ENCODE measurements at regions not wholly inside any gene's neighbourhood (a gene's known extent, or its start where the extent isn't known, plus 50 kb on each side); places are given as distances from the start of the nearest gene placed in this dataset.

GRCh38 chr9:115615821-115616665 lies 498.1 kb upstream of the TNC start:
- H3K36me3 Mint-ChIP-seq, result no peaks in the 10 kb centered on the region
- H3K9me3 Mint-ChIP-seq, result peaks cover 2 to 20% (median 6%) of the 10 kb centered on the region in 7 donors
- H3K4me1 Mint-ChIP-seq, result no peaks in the 10 kb centered on the region
- no peak for DNase-seq
- ATAC-seq (ENCODE audit: low read depth in 2 of 2), result no peak
- no peak overlapping the region for H3K27ac Mint-ChIP-seq
- no peak overlapping the region for H3K4me3 Mint-ChIP-seq
- no peaks in the 10 kb centered on the region for H3K27me3 Mint-ChIP-seq

- Mint-ChIP-seq H3K9me3 (peaks cover 5 to 27% (median 7%) of the 10 kb centered on the region in 7 donors), H3K4me3 (no peak overlapping the region), H3K27ac (no peak overlapping the region), H3K36me3 (no peaks in the 10 kb centered on the region), H3K4me1 (no peaks in the 10 kb centered on the region), H3K27me3 (no peaks in the 10 kb centered on the region)
- no peak for DNase-seq
- ATAC-seq (ENCODE audit: low read depth in 2 of 2), result no peak
Measured at GRCh38 chr9:115616666-115617239, 498.8 kb upstream of the TNC start.

- no peak for ATAC-seq (ENCODE audit: low read depth in 2 of 2)
- Mint-ChIP-seq H3K4me3 (no peak overlapping the region), H3K27ac (no peak overlapping the region), H3K27me3 (peaks cover 0 to 7% (median 4%) of the 10 kb centered on the region in 3 donors), H3K36me3 (no peaks in the 10 kb centered on the region), H3K4me1 (no peaks in the 10 kb centered on the region), H3K9me3 (peaks cover 5 to 22% (median 10%) of the 10 kb centered on the region in 7 donors)
- DNase-seq, result no peak
Measured at GRCh38 chr9:115625251-115625650, 507.3 kb upstream of the TNC start.

- DNase-seq (no peak), ATAC-seq (ENCODE audit: low read depth in 2 of 2) (no peak)
- Mint-ChIP-seq H3K27ac (no peak overlapping the region), H3K4me1 (no peaks in the 10 kb centered on the region), H3K4me3 (no peak overlapping the region), H3K36me3 (no peaks in the 10 kb centered on the region), H3K27me3 (peaks cover 0 to 8% (median 4%) of the 10 kb centered on the region in 3 donors), H3K9me3 (peaks cover 2 to 15% (median 9%) of the 10 kb centered on the region in 7 donors)
Measured at GRCh38 chr9:115625954-115626353, 508.0 kb upstream of the TNC start.

GRCh38 chr9:115627511-115627910 lies 509.6 kb upstream of the TNC start:
- Mint-ChIP-seq H3K36me3 (no peaks in the 10 kb centered on the region), H3K9me3 (peaks cover 0 to 4% (median 0%) of the 10 kb centered on the region in 7 donors), H3K4me3 (no peak overlapping the region), H3K27me3 (peaks cover 0 to 11% (median 4%) of the 10 kb centered on the region in 3 donors), H3K4me1 (no peaks in the 10 kb centered on the region), H3K27ac (no peak overlapping the region)
- no peak for ATAC-seq (ENCODE audit: low read depth in 2 of 2)
- DNase-seq, result no peak

- H3K27ac Mint-ChIP-seq, result no peak overlapping the region
- no peaks in the 10 kb centered on the region for H3K4me1 Mint-ChIP-seq
- H3K36me3 Mint-ChIP-seq, result no peaks in the 10 kb centered on the region
- no peak for ATAC-seq (ENCODE audit: low read depth in 2 of 2)
- H3K27me3 Mint-ChIP-seq, result peaks cover 0 to 13% (median 4%) of the 10 kb centered on the region in 3 donors
- DNase-seq, result no peak
- no peak overlapping the region for H3K4me3 Mint-ChIP-seq
- peaks cover 0 to 6% (median 0%) of the 10 kb centered on the region in 7 donors for H3K9me3 Mint-ChIP-seq
Measured at GRCh38 chr9:115628426-115628825, 510.5 kb upstream of the TNC start.

GRCh38 chr9:115629879-115630840 lies 512.2 kb upstream of the TNC start:
- ATAC-seq (ENCODE audit: low read depth in 2 of 2), result no peak
- H3K27ac Mint-ChIP-seq, result peak overlapping the region in 1 of 6 donors; percentile 6
- no peaks in the 10 kb centered on the region for H3K36me3 Mint-ChIP-seq
- no peak for DNase-seq
- H3K4me3 Mint-ChIP-seq, result no peak overlapping the region
- H3K27me3 Mint-ChIP-seq, result peaks cover 0 to 13% (median 4%) of the 10 kb centered on the region in 3 donors
- no peaks in the 10 kb centered on the region for H3K4me1 Mint-ChIP-seq
- H3K9me3 Mint-ChIP-seq, result peaks cover 0 to 6% (median 0%) of the 10 kb centered on the region in 7 donors

- DNase-seq (no peak), ATAC-seq (ENCODE audit: low read depth in 2 of 2) (no peak)
- no peak overlapping the region for H3K27ac Mint-ChIP-seq
- peaks cover 0 to 4% (median 0%) of the 10 kb centered on the region in 7 donors for H3K9me3 Mint-ChIP-seq
- no peaks in the 10 kb centered on the region for H3K4me1 Mint-ChIP-seq
- H3K4me3 Mint-ChIP-seq, result no peak overlapping the region
- peaks cover 0 to 13% (median 0%) of the 10 kb centered on the region in 3 donors for H3K27me3 Mint-ChIP-seq
- H3K36me3 Mint-ChIP-seq, result no peaks in the 10 kb centered on the region
Measured at GRCh38 chr9:115632391-115632790, 514.4 kb upstream of the TNC start.

GRCh38 chr9:115633104-115633503 lies 515.1 kb upstream of the TNC start:
- H3K27me3 Mint-ChIP-seq, result peaks cover 0 to 13% (median 0%) of the 10 kb centered on the region in 3 donors

GRCh38 chr9:115635680-115636383 lies 517.8 kb upstream of the PAPPA start:
- H3K9me3 Mint-ChIP-seq, result peaks cover 0 to 4% (median 0%) of the 10 kb centered on the region in 7 donors
- H3K4me3 Mint-ChIP-seq, result no peak overlapping the region
- no peaks in the 10 kb centered on the region for H3K36me3 Mint-ChIP-seq
- ATAC-seq (ENCODE audit: low read depth in 2 of 2) (no peak), DNase-seq (no peak)
- no peaks in the 10 kb centered on the region for H3K4me1 Mint-ChIP-seq
- peaks cover 0 to 5% (median 3%) of the 10 kb centered on the region in 3 donors for H3K27me3 Mint-ChIP-seq
- no peak overlapping the region for H3K27ac Mint-ChIP-seq

More at GRCh38 chr9:115633104-115633503, 515.1 kb upstream of the TNC start:
- DNase-seq (no peak), ATAC-seq (ENCODE audit: low read depth in 2 of 2) (no peak)
- no peaks in the 10 kb centered on the region for H3K4me1 Mint-ChIP-seq
- H3K4me3 Mint-ChIP-seq, result no peak overlapping the region
- H3K36me3 Mint-ChIP-seq, result no peaks in the 10 kb centered on the region
- no peak overlapping the region for H3K27ac Mint-ChIP-seq
- peaks cover 0 to 4% (median 0%) of the 10 kb centered on the region in 7 donors for H3K9me3 Mint-ChIP-seq

GRCh38 chr9:115636596-115636995 lies 517.0 kb upstream of the PAPPA start:
- H3K4me3 Mint-ChIP-seq, result no peak overlapping the region

GRCh38 chr9:115637661-115638060 lies 515.9 kb upstream of the PAPPA start:
- H3K27ac Mint-ChIP-seq, result no peak overlapping the region
- ATAC-seq (ENCODE audit: low read depth in 2 of 2) (no peak), DNase-seq (no peak)
- H3K36me3 Mint-ChIP-seq, result no peaks in the 10 kb centered on the region
- H3K4me1 Mint-ChIP-seq, result no peaks in the 10 kb centered on the region
- H3K9me3 Mint-ChIP-seq, result peaks cover 0 to 4% (median 0%) of the 10 kb centered on the region in 7 donors
- peaks cover 0 to 3% (median under 1%) of the 10 kb centered on the region in 3 donors for H3K27me3 Mint-ChIP-seq
- H3K4me3 Mint-ChIP-seq, result no peak overlapping the region

More at GRCh38 chr9:115636596-115636995, 517.0 kb upstream of the PAPPA start:
- Mint-ChIP-seq H3K9me3 (peaks cover 0 to 4% (median 0%) of the 10 kb centered on the region in 7 donors), H3K36me3 (no peaks in the 10 kb centered on the region), H3K27me3 (peaks cover 0 to 5% (median 3%) of the 10 kb centered on the region in 3 donors), H3K4me1 (no peaks in the 10 kb centered on the region), H3K27ac (no peak overlapping the region)
- ATAC-seq (ENCODE audit: low read depth in 2 of 2), result no peak
- no peak for DNase-seq

All from naive B cell (primary cell).